ENCODE measurements at regions not wholly inside any gene's neighbourhood (a gene's known extent, or its start where the extent isn't known, plus 50 kb on each side); places are given as distances from the start of the nearest gene placed in this dataset.
A peak's percentile ranks its signal among the peaks of the same experiment; 100 is the strongest.

GRCh38 chr2:18987592-18988073 is 370.8 kb downstream of the OSR1 start:
- Histone ChIP-seq H3K36me3 (replicated peaks in 1 of 2; ENCODE audit: control insufficient read depth in 1 of 2, insufficient read depth in 2 of 2, low read length in 2 of 2) (no peaks in the 10 kb centered on the region), H3K9me3 (ENCODE audit: low read length) (no peaks in the 10 kb centered on the region), H3K27ac (ENCODE audit: extremely low read length, insufficient read depth, low read length) (no peak overlapping the region), H2AFZ (ENCODE audit: low read length) (no peak overlapping the region), H3K4me3 (replicated peaks in 1 of 3; ENCODE audit: insufficient read depth in 1 of 3, low read depth in 2 of 3, low read length in 3 of 3) (no peak overlapping the region), H3K9ac (ENCODE audit: insufficient read depth, low read depth, low read length) (no peak overlapping the region), H3K79me2 (ENCODE audit: insufficient read depth, low read length) (no peaks in the 10 kb centered on the region), H3K27me3 (ENCODE audit: control insufficient read depth in 1 of 2, insufficient read depth in 2 of 2, low read length in 2 of 2) (no peaks in the 10 kb centered on the region), H3K4me1 (ENCODE audit: insufficient read depth, low read length) (no peaks in the 10 kb centered on the region), H4K20me1 (ENCODE audit: insufficient read depth, low read length) (no peaks in the 10 kb centered on the region), H3K4me2 (ENCODE audit: low read depth, low read length) (no peak overlapping the region)
- ATAC-seq (no peak), FAIRE-seq (no peak), DNase-seq (ENCODE audit: low spot score) (peak; percentile 34)
- peak; percentile 14; the same call in 1 of the 2 replicates for TF ChIP-seq CTCF (CRISPR knock-in tag; IDR thresholded peaks at IDR 0.05)
- peak; percentile 50 for TF ChIP-seq STAG1 (CRISPR knock-in tag; IDR thresholded peaks at IDR 0.05)
- TF ChIP-seq GFI1 (CRISPR knock-in tag; IDR thresholded peaks at IDR 0.05; ENCODE audit: borderline replicate concordance): no peak
- no TSS peak for BruUV-seq (replicated peaks)
- POLR2A ChIA-PET: interaction anchor here (1.0 kb wide), 1 partner anchor 33 kb away, joined by 3 read pairs; no protein-coding TSS in a partner anchor
- CTCF ChIA-PET (ENCODE audit: low intra/inter-chr PET ratio, low total read pairs): no interaction called here
- whole genome bisulfite sequencing (ENCODE audit: low lambda C conversion rate): 24% methylated on average over 4 of the region's 4 CpGs
- intact Hi-C loops (cut with micrococcal nuclease; ENCODE audit: unreplicated experiment): no loop called here
- in situ Hi-C loops (cut with HindIII; ENCODE audit: extremely low pct_ligation_motif_present, low pct_unique_long_range_greater_than_20kb): no loop called here

- H3K4me2 ChIP-seq (ENCODE audit: low read depth, low read length): no peak overlapping the region
- no peaks in the 10 kb centered on the region for H4K20me1 ChIP-seq (ENCODE audit: insufficient read depth, low read length)
- ChIA-PET POLR2A (interaction anchor here (1.0 kb wide), 1 partner anchor 33 kb away, joined by 3 read pairs; no protein-coding TSS in a partner anchor), CTCF (ENCODE audit: low intra/inter-chr PET ratio, low total read pairs) (no interaction called here)
- no peak overlapping the region for H3K9ac ChIP-seq (ENCODE audit: insufficient read depth, low read depth, low read length)
- DNase-seq (ENCODE audit: low spot score) (no peak), ATAC-seq (no peak), FAIRE-seq (no peak)
- no peaks in the 10 kb centered on the region for H3K79me2 ChIP-seq (ENCODE audit: insufficient read depth, low read length)
- no peaks in the 10 kb centered on the region for H3K27me3 ChIP-seq (ENCODE audit: control insufficient read depth in 1 of 2, insufficient read depth in 2 of 2, low read length in 2 of 2)
- H3K4me3 ChIP-seq (replicated peaks in 1 of 3; ENCODE audit: insufficient read depth in 1 of 3, low read depth in 2 of 3, low read length in 3 of 3): no peak overlapping the region
- no TSS peak for BruUV-seq (replicated peaks)
- intact Hi-C loops (cut with micrococcal nuclease; ENCODE audit: unreplicated experiment): no loop called here
- WGBS (ENCODE audit: low lambda C conversion rate): 88% methylated on average over 4 of the region's 4 CpGs
- no peaks in the 10 kb centered on the region for H3K4me1 ChIP-seq (ENCODE audit: insufficient read depth, low read length)
- no peak overlapping the region for H3K27ac ChIP-seq (ENCODE audit: extremely low read length, insufficient read depth, low read length)
- no peak overlapping the region for H2AFZ ChIP-seq (ENCODE audit: low read length)
- TF ChIP-seq KDM6A (CRISPR knock-in tag; IDR thresholded peaks at IDR 0.05; ENCODE audit: low read depth): no peak
- no peak for TF ChIP-seq ZNF326 (CRISPR knock-in tag; IDR thresholded peaks at IDR 0.05; ENCODE audit: borderline replicate concordance)
- TF ChIP-seq NFRKB (IDR thresholded peaks at IDR 0.05): no peak
- no peak for TF ChIP-seq SSRP1 (CRISPR knock-in tag; IDR thresholded peaks at IDR 0.05)
- TF ChIP-seq NFATC3 (CRISPR knock-in tag; IDR thresholded peaks at IDR 0.05): no peak
- no peaks in the 10 kb centered on the region for H3K36me3 ChIP-seq (replicated peaks in 1 of 2; ENCODE audit: control insufficient read depth in 1 of 2, insufficient read depth in 2 of 2, low read length in 2 of 2)
- in situ Hi-C loops (cut with HindIII; ENCODE audit: extremely low pct_ligation_motif_present, low pct_unique_long_range_greater_than_20kb): no loop called here
- H3K9me3 ChIP-seq (ENCODE audit: low read length): no peaks in the 10 kb centered on the region
Observed at GRCh38 chr2:18987016-18987415, 371.4 kb downstream of the OSR1 start.
